ENCODE measurements at regions not wholly inside any gene's neighbourhood (a gene's known extent, or its start where the extent isn't known, plus 50 kb on each side); places are given as distances from the start of the nearest gene placed in this dataset.
"Not testable (repeated sequence)": the region's sequence is repeated elsewhere in the genome, so short reads cannot be mapped to it uniquely, and the experiment has no call there.

DNA sequence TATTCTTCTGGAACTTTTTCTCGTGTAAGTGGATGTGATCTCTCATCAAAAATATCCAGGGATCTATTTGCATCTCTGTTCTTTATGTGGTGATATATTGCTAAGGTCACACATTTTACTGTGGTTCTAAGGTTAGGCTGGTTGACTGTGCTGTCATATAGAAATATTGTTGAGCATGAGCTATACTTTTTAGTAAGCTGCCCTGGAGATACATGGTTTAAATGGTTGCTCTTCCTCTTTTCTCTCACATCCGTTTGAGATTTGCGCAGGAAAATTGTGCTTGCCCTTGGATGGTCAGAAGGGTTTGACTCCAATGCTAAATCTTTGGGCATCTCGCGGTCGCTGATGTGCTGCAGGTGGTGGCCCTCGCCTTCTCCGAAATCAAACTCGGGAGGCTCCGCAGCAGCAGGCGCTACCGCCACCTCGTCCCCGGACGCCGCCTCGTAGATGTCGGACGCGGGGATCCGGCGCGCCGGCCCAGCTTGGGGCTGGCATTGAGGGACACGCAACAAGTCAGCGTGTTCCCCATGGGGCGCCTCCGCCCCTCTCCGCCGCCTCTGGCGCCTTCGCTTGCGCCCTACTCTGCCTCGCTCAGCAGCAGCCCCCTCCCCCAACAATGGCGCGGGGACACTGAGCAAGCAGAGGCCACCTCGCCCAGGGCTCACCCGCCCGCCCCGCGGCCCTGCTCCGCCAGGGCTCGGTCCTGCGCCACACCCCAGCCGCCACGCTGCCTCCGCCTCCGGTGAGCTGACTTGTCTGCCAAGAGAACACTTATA lies 154.5 kb downstream of the MSN start:
- DNase-seq: peak; percentile 4

DNA sequence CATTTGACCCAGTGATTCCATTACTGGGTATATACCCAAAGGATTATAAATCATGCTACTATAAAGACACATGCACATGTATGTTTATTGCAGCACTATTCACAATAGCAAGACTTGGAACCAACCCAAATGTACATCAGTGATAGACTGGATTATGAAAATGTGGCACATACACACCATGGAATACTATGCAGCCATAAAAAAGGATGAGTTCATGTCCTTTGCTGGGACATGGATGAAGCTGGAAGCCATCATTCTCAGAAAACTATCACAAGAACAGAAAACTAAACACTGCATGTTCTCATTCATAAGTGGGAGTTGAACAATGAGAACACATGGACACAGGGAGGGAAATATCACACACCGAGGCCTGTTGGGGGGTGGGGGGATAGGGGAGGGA lies 152.5 kb downstream of the MSN start:
- DNase-seq: not testable (repeated sequence)

DNA sequence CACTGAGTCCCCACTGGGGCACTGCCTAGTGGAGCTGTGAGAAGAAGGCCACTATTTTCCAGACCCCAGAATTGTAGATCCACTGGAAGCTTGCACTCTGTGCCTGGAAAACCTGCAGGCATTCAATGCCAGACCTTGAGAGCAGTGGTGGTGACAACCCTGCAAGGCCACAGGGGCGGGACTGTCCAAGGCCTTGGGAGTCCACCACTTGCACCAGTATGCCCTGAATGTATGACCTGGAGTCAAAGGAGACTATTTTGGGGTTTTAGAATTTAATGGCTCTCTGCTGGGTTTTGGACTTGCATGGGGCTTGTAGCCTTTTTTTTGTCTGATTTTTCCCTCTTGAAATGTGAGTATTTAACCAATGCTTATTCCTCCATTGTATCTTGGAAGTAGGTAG lies 145.8 kb downstream of the MSN start:
- no peak for DNase-seq

DNA sequence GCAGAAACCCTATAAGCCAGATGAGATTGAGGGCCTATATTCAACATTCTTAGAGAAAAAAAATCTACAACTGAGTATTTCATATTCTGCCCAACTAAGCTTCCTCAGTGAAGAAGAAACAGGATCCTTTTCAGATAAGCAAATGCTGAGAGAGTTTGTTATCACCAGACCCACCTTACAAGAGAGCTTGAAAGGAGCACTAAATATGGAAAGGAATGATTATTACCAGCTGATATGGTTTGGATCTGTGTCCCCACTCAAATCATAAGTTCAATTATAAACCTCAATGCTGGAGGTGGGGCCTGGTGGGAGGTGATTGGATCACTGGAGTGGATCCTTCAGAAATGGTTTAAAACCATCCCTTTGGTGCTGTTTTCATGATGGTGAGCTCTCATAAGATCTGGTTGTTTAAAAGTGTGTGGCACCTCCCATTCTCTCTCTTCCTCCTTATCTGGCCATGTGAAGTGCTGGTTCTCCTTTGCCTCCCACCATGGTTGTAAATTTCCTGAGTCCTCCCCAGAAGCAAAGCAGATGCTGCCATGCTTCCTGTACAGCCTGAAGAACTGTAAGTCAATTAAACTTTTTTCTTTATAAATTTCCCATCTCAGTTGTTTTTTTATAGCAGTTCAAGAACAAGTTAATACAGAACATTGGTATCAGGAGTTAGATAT lies 144.2 kb downstream of the MSN start:
- DNase-seq: no peak

All from activated T-cell treated with anti-CD3 and anti-CD28 coated beads for 4 hours (primary cell).